CD14-positive monocyte (primary cell): ENCODE measurements at regions not wholly inside any gene's neighbourhood (a gene's known extent, or its start where the extent isn't known, plus 50 kb on each side); places are given as distances from the start of the nearest gene placed in this dataset.

ENCODE experiments used
- DNase-seq, 3 donors: peaks; one replicate each; pipeline ENCODE4 v3.0.0-alpha.2; 2011 to 2022
- H2AFZ ChIP-seq: 2 replicates; pipeline ENCODE4 v1.6.0; 2012; ENCODE audit warnings: mild to moderate bottlenecking, low read depth, low read length, inconsistent platforms; ENCODE audit not compliant: insufficient read depth, poor library complexity, severe bottlenecking
- H3K27ac ChIP-seq, 2 donors: 1 replicate in 1 of 2; 2 replicates in 1 of 2; pipeline ENCODE4 v1.5.1; 2012 to 2013; ENCODE audit warnings: low read length in 2 of 2, control low read depth in 1 of 2, inconsistent platforms in 1 of 2, low read depth in 1 of 2, mild to moderate bottlenecking in 1 of 2
- H3K27me3 ChIP-seq, 2 donors: one replicate each; pipeline versions ENCODE4 v1.6.0 to v1.6.1; 2011 to 2013; ENCODE audit warnings: low read length in 2 of 2; ENCODE audit not compliant: control insufficient read depth in 2 of 2, insufficient read depth in 2 of 2
- H3K36me3 ChIP-seq, 2 donors: replicated peaks in 1 of 2; 1 replicate in 1 of 2; 2 replicates in 1 of 2; pipeline versions ENCODE4 v1.5.1 to v1.6.1; 2012 to 2013; ENCODE audit warnings: low read length in 2 of 2, control low read depth in 1 of 2, inconsistent platforms in 1 of 2, mild to moderate bottlenecking in 1 of 2; ENCODE audit not compliant: insufficient read depth in 2 of 2, control insufficient read depth in 1 of 2
- H3K4me1 ChIP-seq, 2 donors: 1 replicate in 1 of 2; 2 replicates in 1 of 2; pipeline versions ENCODE4 v1.5.1 to v1.6.1; 2012 to 2013; ENCODE audit warnings: low read length in 2 of 2, control low read depth in 1 of 2, inconsistent platforms in 1 of 2, mild to moderate bottlenecking in 1 of 2, moderate library complexity in 1 of 2; ENCODE audit not compliant: insufficient read depth in 2 of 2, control insufficient read depth in 1 of 2
- H3K4me2 ChIP-seq: replicated peaks from 2 replicates; pipeline ENCODE3; 2012; ENCODE audit warnings: low read length, moderate library complexity, mild to moderate bottlenecking; ENCODE audit not compliant: poor library complexity, severe bottlenecking; ENCODE audit errors: extremely low read depth
- H3K4me3 ChIP-seq, 3 experiments: fragments of 200-600 bp in 1 of 3; sonication (generic) in 1 of 3; replicated peaks in 1 of 3; 1 replicate in 2 of 3; 2 replicates in 1 of 3; pipeline ENCODE4 v1.5.1; 2011 to 2013; ENCODE audit warnings: low read length in 3 of 3, mild to moderate bottlenecking in 3 of 3, control low read depth in 2 of 3, low read depth in 2 of 3, inconsistent platforms in 1 of 3, moderate library complexity in 1 of 3
- H3K79me2 ChIP-seq: 2 replicates; pipeline ENCODE4 v1.6.0; 2012; ENCODE audit warnings: mild to moderate bottlenecking, control low read depth, inconsistent platforms, low read length, moderate library complexity; ENCODE audit not compliant: insufficient read depth
- H3K9ac ChIP-seq: 2 replicates; pipeline ENCODE4 v1.6.0; 2017; ENCODE audit warnings: low read length, mild to moderate bottlenecking; ENCODE audit not compliant: insufficient read depth, poor library complexity, severe bottlenecking
- H3K9me3 ChIP-seq, 2 donors: replicated peaks in 1 of 2; 1 replicate in 1 of 2; 2 replicates in 1 of 2; pipeline versions ENCODE4 v1.5.1 to v1.6.1; 2012 to 2013; ENCODE audit warnings: low read length in 2 of 2, control low read depth in 1 of 2; ENCODE audit not compliant: control insufficient read depth in 1 of 2, insufficient read depth in 1 of 2
- H4K20me1 ChIP-seq: 2 replicates; pipeline ENCODE4 v1.6.0; 2012; ENCODE audit warnings: mild to moderate bottlenecking, low read length, control low read depth, moderate library complexity; ENCODE audit not compliant: insufficient read depth
- H3K27ac Mint-ChIP-seq, 7 donors: one replicate each; pipeline ENCODE4 v1.8.0; 2020; ENCODE audit warnings: mild to moderate bottlenecking in 7 of 7, mixed read lengths in 7 of 7, moderate library complexity in 6 of 7, inconsistent platforms in 2 of 7
- H3K27me3 Mint-ChIP-seq, 3 donors: one replicate each; pipeline ENCODE4 v1.8.0; 2021 to 2022; ENCODE audit warnings: low read depth in 3 of 3, mild to moderate bottlenecking in 3 of 3, mixed read lengths in 3 of 3, moderate library complexity in 3 of 3, inconsistent platforms in 1 of 3
- H3K36me3 Mint-ChIP-seq, 2 donors: one replicate each; pipeline ENCODE4 v1.8.0; 2020; ENCODE audit warnings: mixed read lengths in 2 of 2, inconsistent platforms in 1 of 2, mild to moderate bottlenecking in 1 of 2
- H3K4me1 Mint-ChIP-seq: one replicate; pipeline ENCODE4 v1.8.0; 2020; ENCODE audit warnings: mild to moderate bottlenecking, mixed read lengths
- H3K4me3 Mint-ChIP-seq, 2 donors: one replicate each; pipeline ENCODE4 v1.8.0; 2020; ENCODE audit warnings: mild to moderate bottlenecking in 2 of 2, mixed read lengths in 2 of 2, moderate library complexity in 1 of 2
- H3K9me3 Mint-ChIP-seq, 7 donors: one replicate each; pipeline ENCODE4 v1.8.0; 2020 to 2022; ENCODE audit warnings: mixed read lengths in 7 of 7, mild to moderate bottlenecking in 6 of 7, moderate library complexity in 6 of 7, inconsistent platforms in 2 of 7
- CTCF ChIP-seq: fragments of 200-600 bp; IDR thresholded peaks from one replicate; pipeline ENCODE4 v1.8.0; 2022; ENCODE audit warnings: antibody characterized with exemption, mild to moderate bottlenecking
- WGBS: methylation state at CpG from one replicate; pipeline ENCODE4 v1.1.5; 2013; ENCODE audit warnings: missing lambda C conversion rate; ENCODE audit not compliant: insufficient coverage; 5-methylcytosine and 5-hydroxymethylcytosine counted together
- intact Hi-C, 2 donors: fragments of 100-400 bp; cut with micrococcal nuclease; formaldehyde crosslinking; loops; one replicate each; pipeline versions ENCODE4 v1.15.0 to v1.15.1; 2023

DNA sequence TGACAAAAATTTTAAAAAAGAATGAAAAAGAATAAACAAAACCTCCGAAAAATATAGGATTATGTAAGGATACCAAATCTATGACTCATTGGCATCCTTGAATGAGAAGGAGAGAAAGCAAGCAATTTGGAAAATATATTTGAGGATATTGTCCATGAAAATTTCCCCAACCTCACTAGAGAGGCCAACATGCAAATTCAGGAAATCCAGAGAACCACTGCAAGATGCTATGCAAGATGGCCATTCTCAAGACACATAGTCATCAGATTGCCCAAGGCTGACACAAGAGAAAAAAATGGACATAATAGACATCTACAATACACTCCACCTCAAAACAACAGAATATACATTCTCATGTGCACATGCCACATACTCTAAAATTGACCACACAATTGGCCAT lies 135.9 kb upstream of the SPANXB1 start:
- no peak overlapping the region for H2AFZ ChIP-seq
- no CpG with 5 or more reads among the region's 1 CpG for WGBS

DNA sequence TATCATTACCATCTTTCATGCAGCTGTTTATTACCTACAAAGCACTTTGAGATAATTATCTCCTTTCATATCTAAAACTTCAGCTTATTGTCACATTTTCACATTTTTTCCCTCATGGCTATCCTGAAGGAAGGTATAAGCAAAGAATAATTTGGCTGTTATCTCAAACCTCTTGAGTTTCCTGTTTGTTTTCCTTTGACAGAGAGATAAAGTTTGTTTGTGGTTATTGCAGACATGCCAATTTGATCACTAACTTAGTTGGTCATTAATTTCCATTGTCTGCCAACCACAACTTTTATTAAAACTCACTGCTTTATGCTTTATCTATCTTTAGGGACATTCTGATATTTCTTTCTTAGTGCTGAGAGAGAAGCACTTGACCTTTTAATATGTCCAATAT lies 89.8 kb upstream of the SPANXB1 start:
- no peaks in the 10 kb centered on the region for H4K20me1 ChIP-seq
- no peak overlapping the region for H3K27ac ChIP-seq
- no peaks in the 10 kb centered on the region for H3K27me3 ChIP-seq
- no peak overlapping the region for H2AFZ ChIP-seq
- H3K4me1 ChIP-seq: no peaks in the 10 kb centered on the region
- no peak overlapping the region for H3K9ac ChIP-seq
- DNase-seq: no peak
- no peaks in the 10 kb centered on the region for H3K36me3 Mint-ChIP-seq
- no peak overlapping the region for H3K4me3 Mint-ChIP-seq
- H3K27me3 Mint-ChIP-seq: no peaks in the 10 kb centered on the region
- H3K9me3 ChIP-seq: no peaks in the 10 kb centered on the region
- no peak for TF ChIP-seq CTCF
- H3K9me3 Mint-ChIP-seq: peaks cover 0 to 2% (median 0%) of the 10 kb centered on the region in 7 donors
- H3K36me3 ChIP-seq: no peaks in the 10 kb centered on the region
- H3K79me2 ChIP-seq: no peaks in the 10 kb centered on the region
- no peak overlapping the region for H3K27ac Mint-ChIP-seq
- no peaks in the 10 kb centered on the region for H3K4me1 Mint-ChIP-seq
- intact Hi-C loops: no loop called here
- H3K4me3 ChIP-seq: no peak overlapping the region
- no peak overlapping the region for H3K4me2 ChIP-seq

More for the DNA sequence above, 135.9 kb upstream of the SPANXB1 start:
- Histone ChIP-seq H3K36me3 (no peaks in the 10 kb centered on the region), H3K27ac (no peak overlapping the region), H3K27me3 (no peaks in the 10 kb centered on the region), H3K9ac (no peak overlapping the region), H3K4me3 (no peak overlapping the region), H3K4me2 (no peak overlapping the region), H3K79me2 (no peaks in the 10 kb centered on the region), H4K20me1 (no peaks in the 10 kb centered on the region), H3K9me3 (peaks cover 0 to 9% of the 10 kb centered on the region in 2 donors), H3K4me1 (no peaks in the 10 kb centered on the region)
- TF ChIP-seq CTCF: no peak
- H3K4me3 Mint-ChIP-seq: no peak overlapping the region
- no peaks in the 10 kb centered on the region for H3K36me3 Mint-ChIP-seq
- peaks cover 0 to 1% (median 0%) of the 10 kb centered on the region in 3 donors for H3K27me3 Mint-ChIP-seq
- H3K4me1 Mint-ChIP-seq: no peaks in the 10 kb centered on the region
- no peak for DNase-seq
- intact Hi-C loops: no loop called here
- H3K9me3 Mint-ChIP-seq: peaks cover 0 to 5% (median 4%) of the 10 kb centered on the region in 7 donors
- no peak overlapping the region for H3K27ac Mint-ChIP-seq
